H1 (cell line): ENCODE measurements at regions not wholly inside any gene's neighbourhood (a gene's known extent, or its start where the extent isn't known, plus 50 kb on each side); places are given as distances from the start of the nearest gene placed in this dataset.

Source experiments
- CTCF ChIA-PET: fragments of 300-600 bp; sonication (Branson Sonifier 250); formaldehyde crosslinking; loops from one replicate; lab custom pipeline; 2021; ENCODE audit not compliant: partially characterized antibody; lab: Charles Lee
- POLR2A ChIA-PET: fragments of 300-600 bp; sonication (Branson Sonifier 250); formaldehyde crosslinking; loops from one replicate; lab custom pipeline; 2021; ENCODE audit warnings: inconsistent platforms; ENCODE audit not compliant: partially characterized antibody; lab: Charles Lee
- DNase-seq, 2 experiments: peaks; one replicate each; pipeline versions ENCODE4 v3.0.0 to v3.0.0-alpha.2; 2010 to 2022; ENCODE audit warnings: low spot score in 2 of 2, low read depth in 1 of 2, mixed read lengths in 1 of 2
- FAIRE-seq: peaks from 2 replicates; lab custom pipeline; 2011; peaks lifted over from hg19 to GRCh38; lab: Jason Lieb, UNC
- H2AFZ ChIP-seq: 2 replicates; pipeline ENCODE4 v1.8.1; 2012; ENCODE audit warnings: low read length, inconsistent platforms
- H2AK5ac ChIP-seq: 2 replicates; pipeline ENCODE4 v1.6.1; 2013; ENCODE audit warnings: low read depth, low read length
- H2BK120ac ChIP-seq: replicated peaks from 2 replicates; pipeline ENCODE3; 2013; ENCODE audit warnings: low read depth, low read length, inconsistent platforms
- H2BK12ac ChIP-seq: 2 replicates; pipeline ENCODE4 v1.6.1; 2013; ENCODE audit warnings: low read depth, low read length
- H2BK15ac ChIP-seq: 2 replicates; pipeline ENCODE4 v1.6.1; 2013; ENCODE audit warnings: low read length
- H2BK20ac ChIP-seq: 2 replicates; pipeline ENCODE4 v1.6.1; 2013; ENCODE audit warnings: low read length
- H2BK5ac ChIP-seq: 2 replicates; pipeline ENCODE4 v1.6.1; 2013; ENCODE audit warnings: low read depth, low read length
- H3K14ac ChIP-seq: 2 replicates; pipeline ENCODE4 v1.6.1; 2013; ENCODE audit warnings: inconsistent platforms; ENCODE audit not compliant: insufficient read length
- H3K18ac ChIP-seq: 2 replicates; pipeline ENCODE4 v1.6.1; 2013; ENCODE audit warnings: low read length; ENCODE audit errors: extremely low read depth
- H3K23ac ChIP-seq: 2 replicates; pipeline ENCODE4 v1.6.1; 2013; ENCODE audit warnings: inconsistent platforms; ENCODE audit not compliant: insufficient read length
- H3K23me2 ChIP-seq: 2 replicates; pipeline ENCODE4 v1.6.1; 2013; ENCODE audit warnings: low read depth, low read length
- H3K27ac ChIP-seq: 2 replicates; pipeline ENCODE4 v1.6.1; 2011; ENCODE audit warnings: low read depth, low read length, inconsistent platforms
- H3K27me3 ChIP-seq, 4 experiments: replicated peaks in 1 of 4; 1 replicate in 1 of 4; 2 replicates in 3 of 4; pipeline versions ENCODE4 v1.6.1 to v1.8.1; 2011 to 2013; ENCODE audit warnings: low read length in 3 of 4, mild to moderate bottlenecking in 3 of 4, inconsistent platforms in 2 of 4, mixed read lengths in 2 of 4, moderate library complexity in 1 of 4; ENCODE audit not compliant: control insufficient read depth in 3 of 4, insufficient read depth in 3 of 4; ENCODE audit errors: extremely low read depth in 1 of 4
- H3K36me3 ChIP-seq, 4 experiments: 2 replicates each; pipeline versions ENCODE4 v1.6.1 to v1.8.1; 2011 to 2013; ENCODE audit warnings: mild to moderate bottlenecking in 4 of 4, low read length in 3 of 4, moderate library complexity in 2 of 4, control low read depth in 1 of 4, inconsistent platforms in 1 of 4; ENCODE audit not compliant: insufficient read depth in 4 of 4, control insufficient read depth in 2 of 4
- H3K4ac ChIP-seq: replicated peaks from 2 replicates; pipeline ENCODE3; 2013; ENCODE audit warnings: low read length, low read depth, mixed read lengths, inconsistent platforms; ENCODE audit not compliant: insufficient read length
- H3K4me1 ChIP-seq, 4 experiments: replicated peaks in 1 of 4; 1 replicate in 1 of 4; 2 replicates in 3 of 4; pipeline versions ENCODE4 v1.6.1 to v1.8.1; 2011 to 2013; ENCODE audit warnings: low read length in 3 of 4, inconsistent platforms in 2 of 4, mixed read lengths in 1 of 4; ENCODE audit not compliant: insufficient read depth in 4 of 4, control insufficient read depth in 3 of 4
- H3K4me2 ChIP-seq, 2 experiments: 2 replicates each; pipeline versions ENCODE4 v1.6.1 to v1.8.1; 2011 to 2013; ENCODE audit warnings: low read depth in 2 of 2, low read length in 2 of 2, control low read depth in 1 of 2, inconsistent platforms in 1 of 2, mild to moderate bottlenecking in 1 of 2; ENCODE audit not compliant: insufficient read depth in 1 of 2
- H3K4me3 ChIP-seq, 4 experiments: fragments of 200-600, 300-600 bp in 1 of 4; sonication (generic), shearing (Covaris generic), sonication (Bioruptor Twin) in 1 of 4; 2 replicates each; pipeline versions ENCODE4 v1.5.1 to v1.8.1; 2011 to 2016; ENCODE audit warnings: low read length in 4 of 4, low read depth in 3 of 4, control low read depth in 2 of 4, inconsistent platforms in 2 of 4, mild to moderate bottlenecking in 2 of 4, mixed read lengths in 1 of 4, moderate library complexity in 1 of 4; ENCODE audit not compliant: insufficient read depth in 2 of 4; ENCODE audit errors: extremely low read depth in 1 of 4
- H3K56ac ChIP-seq: replicated peaks from 2 replicates; pipeline ENCODE3; 2013; ENCODE audit warnings: low read depth, mild to moderate bottlenecking, mixed read lengths, low read length, inconsistent platforms; ENCODE audit not compliant: insufficient read length
- H3K79me1 ChIP-seq: 2 replicates; pipeline ENCODE4 v1.6.1; 2013; ENCODE audit warnings: low read depth, low read length, control low read depth
- H3K79me2 ChIP-seq, 2 experiments: 2 replicates each; pipeline versions ENCODE4 v1.6.1 to v1.8.1; 2012 to 2013; ENCODE audit warnings: low read length in 2 of 2, mild to moderate bottlenecking in 2 of 2, inconsistent platforms in 1 of 2; ENCODE audit not compliant: insufficient read depth in 2 of 2, control insufficient read depth in 1 of 2
- H3K9ac ChIP-seq, 4 experiments: replicated peaks in 1 of 4; 1 replicate in 1 of 4; 2 replicates in 3 of 4; pipeline versions ENCODE4 v1.6.1 to v1.8.1; 2011 to 2013; ENCODE audit warnings: low read depth in 3 of 4, low read length in 3 of 4, control low read depth in 2 of 4, mild to moderate bottlenecking in 2 of 4, moderate library complexity in 2 of 4, inconsistent platforms in 1 of 4; ENCODE audit errors: extremely low read depth in 1 of 4
- H3K9me3 ChIP-seq, 2 experiments: 2 replicates each; pipeline versions ENCODE4 v1.6.1 to v1.8.1; 2012 to 2013; ENCODE audit warnings: mild to moderate bottlenecking in 2 of 2, moderate library complexity in 2 of 2, control low read depth in 1 of 2, inconsistent platforms in 1 of 2, low read depth in 1 of 2, low read length in 1 of 2, mixed read lengths in 1 of 2; ENCODE audit not compliant: insufficient read depth in 2 of 2
- H4K20me1 ChIP-seq, 2 experiments: replicated peaks in 1 of 2; 2 replicates each; pipeline versions ENCODE3 to v1.8.1; 2011 to 2013; ENCODE audit warnings: inconsistent platforms in 2 of 2, low read length in 2 of 2, mild to moderate bottlenecking in 1 of 2; ENCODE audit not compliant: insufficient read depth in 2 of 2, control insufficient read depth in 1 of 2
- H4K5ac ChIP-seq: 2 replicates; pipeline ENCODE4 v1.6.1; 2013; ENCODE audit warnings: low read length, low read depth, mixed read lengths, inconsistent platforms; ENCODE audit not compliant: insufficient read length
- H4K8ac ChIP-seq: 2 replicates; pipeline ENCODE4 v1.8.0; 2013; ENCODE audit warnings: mild to moderate bottlenecking, moderate library complexity, low read length, inconsistent platforms; ENCODE audit not compliant: insufficient read depth; ENCODE audit errors: extremely low read depth
- H4K91ac ChIP-seq: replicated peaks from 2 replicates; pipeline ENCODE3; 2013; ENCODE audit warnings: low read length, mixed read lengths, inconsistent platforms; ENCODE audit not compliant: insufficient read length
- NRF1 ChIP-seq: IDR thresholded peaks from 2 replicates; pipeline ENCODE4 v1.6.1; 2011; ENCODE audit warnings: mild to moderate bottlenecking, low read depth, low read length, improper control_type of control experiment
- POLR2A ChIP-seq, 2 experiments: IDR thresholded peaks; 1 replicate in 1 of 2; 2 replicates in 1 of 2; pipeline ENCODE4 v1.6.1; 2011; ENCODE audit warnings: low read depth in 2 of 2, low read length in 2 of 2, mild to moderate bottlenecking in 2 of 2; ENCODE audit errors: control extremely low read depth in 1 of 2
- WGBS, 2 experiments: shearing (Covaris generic) in 1 of 2; methylation state at CpG; one replicate each; pipeline versions ENCODE4 v1.1.6 to v1.1.7; 2013 to 2015; ENCODE audit warnings: low lambda C conversion rate in 2 of 2, mixed read lengths in 2 of 2, inconsistent platforms in 1 of 2, low coverage in 1 of 2, missing lambda C conversion rate in 1 of 2; ENCODE audit not compliant: insufficient replicate concordance in 2 of 2, insufficient coverage in 1 of 2, insufficient read length in 1 of 2; ENCODE audit errors: extremely low coverage in 1 of 2, missing lambda C conversion rate in 1 of 2; 5-methylcytosine and 5-hydroxymethylcytosine counted together

GRCh38 chr11:116114198-116114651 is 610.0 kb upstream of the CADM1 start:
- Histone ChIP-seq H4K20me1 (peaks cover 2 to 3% of the 10 kb centered on the region in 2 experiments), H3K18ac (no peak overlapping the region), H2BK15ac (no peak overlapping the region), H2AK5ac (no peak overlapping the region), H2BK120ac (no peak overlapping the region), H4K8ac (no peak overlapping the region), H2AFZ (no peak overlapping the region), H3K36me3 (no peaks in the 10 kb centered on the region), H3K56ac (no peak overlapping the region), H2BK20ac (no peak overlapping the region), H4K5ac (no peak overlapping the region), H3K79me2 (no peaks in the 10 kb centered on the region), H3K27me3 (peaks cover 5 to 27% (median 19%) of the 10 kb centered on the region in 4 experiments), H3K23ac (no peak overlapping the region), H3K4me1 (no peaks in the 10 kb centered on the region), H3K14ac (no peak overlapping the region), H4K91ac (no peak overlapping the region), H3K23me2 (no peaks in the 10 kb centered on the region), H3K9me3 (no peaks in the 10 kb centered on the region; a peak in 1 of 4 replicates), H3K27ac (no peak overlapping the region), H3K79me1 (no peaks in the 10 kb centered on the region; the same call in 1 of the 2 replicates), H2BK12ac (no peak overlapping the region), H3K4me2 (no peak overlapping the region), H2BK5ac (no peak overlapping the region), H3K4ac (no peak overlapping the region), H3K4me3 (no peak overlapping the region), H3K9ac (no peak overlapping the region)
- TF ChIP-seq NRF1, result no peak
- TF ChIP-seq POLR2A (IDR thresholded peaks at IDR 0.05; ENCODE audit: control extremely low read depth in 1 of 2, low read depth in 2 of 2, low read length in 2 of 2), result no peak
- CTCF ChIA-PET, result no interaction called here
- WGBS, 2 experiments, result 99% methylated on average over 8 of the region's 8 CpGs; no CpG with 5 or more reads in 1 of the 2 experiments
- POLR2A ChIA-PET, result no interaction called here
- FAIRE-seq (no peak), DNase-seq (no peak)
